Testis (tissue), 2 donors: ENCODE measurements at regions not wholly inside any gene's neighbourhood (a gene's known extent, or its start where the extent isn't known, plus 50 kb on each side); places are given as distances from the start of the nearest gene placed in this dataset.

Experiments
- POLR2A ChIP-seq: fragments of 450-650 bp; IDR thresholded peaks from one replicate; pipeline ENCODE4 v1.6.1; 2017; ENCODE audit warnings: antibody characterized with exemption, mild to moderate bottlenecking, moderate library complexity
- TF ChIP-seq, protein P1 (sequence below), 3 experiments: fragments of 450-650 bp in 2 of 3; fragments of 200-600 bp in 1 of 3; sonication (generic) in 1 of 3; IDR thresholded peaks; one replicate each; pipeline ENCODE4 v1.5.1; 2016 to 2019; ENCODE audit warnings: antibody characterized with exemption in 3 of 3, mild to moderate bottlenecking in 2 of 3, moderate library complexity in 1 of 3

- TF ChIP-seq, protein P1, sequence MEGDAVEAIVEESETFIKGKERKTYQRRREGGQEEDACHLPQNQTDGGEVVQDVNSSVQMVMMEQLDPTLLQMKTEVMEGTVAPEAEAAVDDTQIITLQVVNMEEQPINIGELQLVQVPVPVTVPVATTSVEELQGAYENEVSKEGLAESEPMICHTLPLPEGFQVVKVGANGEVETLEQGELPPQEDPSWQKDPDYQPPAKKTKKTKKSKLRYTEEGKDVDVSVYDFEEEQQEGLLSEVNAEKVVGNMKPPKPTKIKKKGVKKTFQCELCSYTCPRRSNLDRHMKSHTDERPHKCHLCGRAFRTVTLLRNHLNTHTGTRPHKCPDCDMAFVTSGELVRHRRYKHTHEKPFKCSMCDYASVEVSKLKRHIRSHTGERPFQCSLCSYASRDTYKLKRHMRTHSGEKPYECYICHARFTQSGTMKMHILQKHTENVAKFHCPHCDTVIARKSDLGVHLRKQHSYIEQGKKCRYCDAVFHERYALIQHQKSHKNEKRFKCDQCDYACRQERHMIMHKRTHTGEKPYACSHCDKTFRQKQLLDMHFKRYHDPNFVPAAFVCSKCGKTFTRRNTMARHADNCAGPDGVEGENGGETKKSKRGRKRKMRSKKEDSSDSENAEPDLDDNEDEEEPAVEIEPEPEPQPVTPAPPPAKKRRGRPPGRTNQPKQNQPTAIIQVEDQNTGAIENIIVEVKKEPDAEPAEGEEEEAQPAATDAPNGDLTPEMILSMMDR (IDR thresholded peaks at IDR 0.05), result no peak
- TF ChIP-seq POLR2A, result no peak
These were observed 278.1 kb downstream of the NUAK1 start for GRCh38 chr12:105860561-105861207.
